ENCODE measurements at regions not wholly inside any gene's neighbourhood (a gene's known extent, or its start where the extent isn't known, plus 50 kb on each side); places are given as distances from the start of the nearest gene placed in this dataset.
"Not testable (repeated sequence)": the region's sequence is repeated elsewhere in the genome, so short reads cannot be mapped to it uniquely, and the experiment has no call there.

- H4K20me1 ChIP-seq (ENCODE audit: insufficient read depth) = no peaks in the 10 kb centered on the region
- no peaks in the 10 kb centered on the region for H3F3A ChIP-seq (ENCODE audit: insufficient read depth)
- H3K4me2 ChIP-seq (ENCODE audit: unreplicated experiment) = no peak overlapping the region
- H3K27ac ChIP-seq = no peak overlapping the region
- no peak overlapping the region for H3K4me3 ChIP-seq
- H3K9ac ChIP-seq = no peak overlapping the region
- peaks cover 50% of the 10 kb centered on the region for H3K27me3 ChIP-seq (replicated peaks; ENCODE audit: insufficient read depth)
- no peaks in the 10 kb centered on the region for H3K9me2 ChIP-seq (ENCODE audit: insufficient read depth)
- TF ChIP-seq EZH2 (IDR thresholded peaks at IDR 0.05; ENCODE audit: insufficient read depth, poor library complexity, severe bottlenecking) (no peak), EZH2phosphoT487 (IDR thresholded peaks at IDR 0.05; ENCODE audit: insufficient read depth, low read depth) (no peak)
- H3K4me1 ChIP-seq (ENCODE audit: insufficient read depth) = no peaks in the 10 kb centered on the region
- H3K36me3 ChIP-seq (ENCODE audit: low read depth) = no peaks in the 10 kb centered on the region
- in situ Hi-C loops (cut with MboI) = no loop called here
- WGBS, 2 experiments (ENCODE audit: low coverage in 1 of 2, low lambda C conversion rate in 2 of 2, missing lambda C conversion rate in 2 of 2) = 33 to 44% methylated on average over 7 of the region's 7 CpGs
- no peaks in the 10 kb centered on the region for H3K9me3 ChIP-seq (ENCODE audit: low read depth)
- no peak for DNase-seq
- no peaks in the 10 kb centered on the region for H3K79me2 ChIP-seq (ENCODE audit: insufficient read depth)
- no peak overlapping the region for H2AFZ ChIP-seq
Measured at GRCh38 chr3:186444974-186445373, 82.9 kb upstream of the DGKG start.

- TF ChIP-seq EZH2phosphoT487 (IDR thresholded peaks at IDR 0.05; ENCODE audit: insufficient read depth, low read depth) (no peak), EZH2 (IDR thresholded peaks at IDR 0.05; ENCODE audit: insufficient read depth, poor library complexity, severe bottlenecking) (no peak)
- Histone ChIP-seq H2AFZ (no peak overlapping the region), H3K4me2 (ENCODE audit: unreplicated experiment) (no peak overlapping the region), H3K4me1 (ENCODE audit: insufficient read depth) (no peaks in the 10 kb centered on the region), H4K20me1 (ENCODE audit: insufficient read depth) (no peaks in the 10 kb centered on the region), H3K27me3 (replicated peaks; ENCODE audit: insufficient read depth) (peaks cover 43% of the 10 kb centered on the region), H3K4me3 (no peak overlapping the region), H3K9me3 (ENCODE audit: low read depth) (no peaks in the 10 kb centered on the region), H3F3A (ENCODE audit: insufficient read depth) (no peaks in the 10 kb centered on the region), H3K36me3 (ENCODE audit: low read depth) (no peaks in the 10 kb centered on the region), H3K9me2 (ENCODE audit: insufficient read depth) (no peaks in the 10 kb centered on the region), H3K27ac (no peak overlapping the region), H3K9ac (no peak overlapping the region), H3K79me2 (ENCODE audit: insufficient read depth) (no peaks in the 10 kb centered on the region)
- DNase-seq = no peak
- in situ Hi-C loops (cut with MboI) = no loop called here
Measured at GRCh38 chr3:186444288-186444687, 82.3 kb upstream of the DGKG start.

GRCh38 chr3:186442979-186443378 is 80.9 kb upstream of the DGKG start:
- H3K9me2 ChIP-seq (ENCODE audit: insufficient read depth); H2AFZ ChIP-seq; H3F3A ChIP-seq (ENCODE audit: insufficient read depth); H3K9ac ChIP-seq; H3K9me3 ChIP-seq (ENCODE audit: low read depth); H3K4me3 ChIP-seq; H3K36me3 ChIP-seq (ENCODE audit: low read depth); H4K20me1 ChIP-seq (ENCODE audit: insufficient read depth); H3K27ac ChIP-seq; H3K79me2 ChIP-seq (ENCODE audit: insufficient read depth); H3K4me2 ChIP-seq (ENCODE audit: unreplicated experiment); DNase-seq; H3K4me1 ChIP-seq (ENCODE audit: insufficient read depth); in situ Hi-C loops (cut with MboI): not testable (repeated sequence)
- H3K27me3 ChIP-seq (replicated peaks; ENCODE audit: insufficient read depth) = peaks cover 31% of the 10 kb centered on the region
- 71 to 79% methylated on average over 9 of the region's 9 CpGs for WGBS, 2 experiments (ENCODE audit: low coverage in 1 of 2, low lambda C conversion rate in 2 of 2, missing lambda C conversion rate in 2 of 2)

- TF ChIP-seq EZH2phosphoT487 (IDR thresholded peaks at IDR 0.05; ENCODE audit: insufficient read depth, low read depth) (no peak), EZH2 (IDR thresholded peaks at IDR 0.05; ENCODE audit: insufficient read depth, poor library complexity, severe bottlenecking) (no peak)
- Histone ChIP-seq H3K27me3 (replicated peaks; ENCODE audit: insufficient read depth) (peaks cover 23% of the 10 kb centered on the region), H3K27ac (no peak overlapping the region), H3K9me3 (ENCODE audit: low read depth) (no peaks in the 10 kb centered on the region), H2AFZ (no peak overlapping the region), H3F3A (ENCODE audit: insufficient read depth) (no peaks in the 10 kb centered on the region), H4K20me1 (ENCODE audit: insufficient read depth) (no peaks in the 10 kb centered on the region), H3K9me2 (ENCODE audit: insufficient read depth) (no peaks in the 10 kb centered on the region), H3K4me2 (ENCODE audit: unreplicated experiment) (no peak overlapping the region), H3K79me2 (ENCODE audit: insufficient read depth) (no peaks in the 10 kb centered on the region), H3K4me3 (no peak overlapping the region), H3K4me1 (ENCODE audit: insufficient read depth) (no peaks in the 10 kb centered on the region), H3K9ac (no peak overlapping the region), H3K36me3 (ENCODE audit: low read depth) (no peaks in the 10 kb centered on the region)
- DNase-seq = no peak
- WGBS, 2 experiments (ENCODE audit: low coverage in 1 of 2, low lambda C conversion rate in 2 of 2, missing lambda C conversion rate in 2 of 2) = 35 to 49% methylated on average over 2 of the region's 2 CpGs
- in situ Hi-C loops (cut with MboI) = no loop called here
Measured at GRCh38 chr3:186442162-186442561, 80.1 kb upstream of the DGKG start.

- no peak overlapping the region for H3K9ac ChIP-seq
- no peaks in the 10 kb centered on the region for H3K36me3 ChIP-seq (ENCODE audit: low read depth)
- H3K27me3 ChIP-seq (replicated peaks; ENCODE audit: insufficient read depth) = peaks cover 10% of the 10 kb centered on the region
- H3K79me2 ChIP-seq (ENCODE audit: insufficient read depth) = no peaks in the 10 kb centered on the region
- no peaks in the 10 kb centered on the region for H4K20me1 ChIP-seq (ENCODE audit: insufficient read depth)
- no peaks in the 10 kb centered on the region for H3K4me1 ChIP-seq (ENCODE audit: insufficient read depth)
- no peaks in the 10 kb centered on the region for H3F3A ChIP-seq (ENCODE audit: insufficient read depth)
- DNase-seq = no peak
- no peak overlapping the region for H2AFZ ChIP-seq
- in situ Hi-C loops (cut with MboI) = no loop called here
- WGBS, 2 experiments (ENCODE audit: low coverage in 1 of 2, low lambda C conversion rate in 2 of 2, missing lambda C conversion rate in 2 of 2) = 47% methylated on average over 3 of the region's 3 CpGs
- no peaks in the 10 kb centered on the region for H3K9me3 ChIP-seq (ENCODE audit: low read depth)
- no peak overlapping the region for H3K27ac ChIP-seq
- no peak overlapping the region for H3K4me3 ChIP-seq
- H3K9me2 ChIP-seq (ENCODE audit: insufficient read depth) = no peaks in the 10 kb centered on the region
- no peak overlapping the region for H3K4me2 ChIP-seq (ENCODE audit: unreplicated experiment)
- TF ChIP-seq EZH2phosphoT487 (IDR thresholded peaks at IDR 0.05; ENCODE audit: insufficient read depth, low read depth) = no peak
- TF ChIP-seq EZH2 (IDR thresholded peaks at IDR 0.05; ENCODE audit: insufficient read depth, poor library complexity, severe bottlenecking) = no peak
Measured at GRCh38 chr3:186440891-186441290, 78.9 kb upstream of the DGKG start.

All from GM23248 (cell line).